Effector memory CD4-positive, alpha-beta T cell (primary cell): ENCODE measurements at regions not wholly inside any gene's neighbourhood (a gene's known extent, or its start where the extent isn't known, plus 50 kb on each side); places are given as distances from the start of the nearest gene placed in this dataset.

Experiments used
- DNase-seq, 3 donors: peaks; one replicate each; pipeline ENCODE4 v3.0.0-alpha.2; 2020
- H3K27ac ChIP-seq: 2 replicates; pipeline ENCODE4 v1.7.0; 2013; ENCODE audit warnings: mild to moderate bottlenecking, low read length, moderate library complexity; ENCODE audit not compliant: insufficient read depth, poor library complexity, severe bottlenecking
- H3K27me3 ChIP-seq: replicated peaks from 2 replicates; pipeline ENCODE4 v1.7.0; 2013; ENCODE audit warnings: mild to moderate bottlenecking, low read length; ENCODE audit not compliant: insufficient read depth, control insufficient read depth, poor library complexity, severe bottlenecking
- H3K36me3 ChIP-seq: 2 replicates; pipeline ENCODE4 v1.7.0; 2013; ENCODE audit warnings: mild to moderate bottlenecking, low read length, moderate library complexity; ENCODE audit not compliant: control insufficient read depth, insufficient read depth
- H3K4me1 ChIP-seq: 2 replicates; pipeline ENCODE4 v1.7.0; 2013; ENCODE audit warnings: low read length, mild to moderate bottlenecking; ENCODE audit not compliant: control insufficient read depth, insufficient read depth, poor library complexity, severe bottlenecking
- H3K4me3 ChIP-seq: 2 replicates; pipeline ENCODE4 v1.7.0; 2013; ENCODE audit warnings: low read length, low read depth, mild to moderate bottlenecking; ENCODE audit not compliant: insufficient read depth, poor library complexity, severe bottlenecking
- H3K9me3 ChIP-seq: 2 replicates; pipeline ENCODE4 v1.7.0; 2013; ENCODE audit warnings: mild to moderate bottlenecking, low read length, moderate library complexity; ENCODE audit not compliant: control insufficient read depth

DNA sequence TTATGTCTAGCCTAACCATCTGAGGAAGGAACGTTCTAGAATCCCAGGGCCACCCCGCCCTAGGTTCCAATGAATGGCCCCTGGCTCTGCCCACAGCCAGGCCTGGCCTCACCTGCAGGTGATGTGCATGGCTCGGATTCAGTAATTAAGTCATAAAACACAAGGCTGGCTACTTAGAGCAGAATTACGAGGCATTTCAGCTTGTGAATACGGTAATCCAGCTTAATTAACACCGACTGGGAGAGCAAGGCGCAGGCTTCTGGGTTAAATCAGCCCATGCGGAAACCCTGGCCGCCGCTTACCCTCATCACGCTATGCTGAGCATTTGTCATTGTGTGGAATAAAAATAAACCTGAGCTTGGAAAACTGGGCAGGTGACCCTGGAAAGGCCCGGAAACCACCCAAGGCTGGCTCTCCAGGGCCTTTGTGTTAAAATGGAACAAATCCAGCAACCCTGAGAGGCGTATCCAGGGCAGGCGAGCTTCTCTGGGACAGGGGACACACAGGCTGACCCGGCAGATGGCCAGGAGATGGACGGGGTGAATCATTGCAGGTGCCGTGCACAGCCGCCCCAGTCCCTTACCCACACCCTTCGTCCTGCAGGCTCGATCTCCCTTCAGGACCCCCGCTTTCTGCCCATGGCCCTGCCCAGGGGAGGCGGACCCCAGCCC lies 220.2 kb downstream of the CTTN start:
- DNase-seq, result no peak
- Histone ChIP-seq H3K4me3 (no peak overlapping the region), H3K27me3 (no peaks in the 10 kb centered on the region), H3K9me3 (no peaks in the 10 kb centered on the region), H3K36me3 (no peaks in the 10 kb centered on the region), H3K4me1 (no peaks in the 10 kb centered on the region), H3K27ac (no peak overlapping the region)

DNA sequence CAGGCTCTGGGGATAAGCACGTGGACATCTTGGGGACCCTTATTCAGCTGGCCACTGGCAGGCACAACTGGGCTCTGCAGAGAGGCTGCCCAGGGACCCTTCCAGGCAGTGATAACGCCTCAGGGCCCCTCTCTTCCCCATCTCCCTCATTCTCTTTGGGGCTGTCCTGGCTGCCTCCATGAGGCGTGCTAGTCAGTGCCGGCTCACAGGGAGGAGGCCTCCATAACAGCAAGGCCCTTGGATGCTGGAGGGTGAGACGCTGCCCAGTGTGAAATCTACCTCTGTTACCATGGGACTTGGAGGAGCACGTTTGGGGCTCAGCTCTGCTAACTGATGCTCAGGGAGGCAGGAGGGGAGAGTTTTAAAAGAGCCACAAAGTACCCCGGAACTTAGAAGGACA lies 221.3 kb downstream of the CTTN start:
- DNase-seq, result no peak
- Histone ChIP-seq H3K4me1 (no peaks in the 10 kb centered on the region), H3K9me3 (no peaks in the 10 kb centered on the region), H3K36me3 (no peaks in the 10 kb centered on the region), H3K27me3 (no peaks in the 10 kb centered on the region), H3K27ac (no peak overlapping the region), H3K4me3 (no peak overlapping the region)

DNA sequence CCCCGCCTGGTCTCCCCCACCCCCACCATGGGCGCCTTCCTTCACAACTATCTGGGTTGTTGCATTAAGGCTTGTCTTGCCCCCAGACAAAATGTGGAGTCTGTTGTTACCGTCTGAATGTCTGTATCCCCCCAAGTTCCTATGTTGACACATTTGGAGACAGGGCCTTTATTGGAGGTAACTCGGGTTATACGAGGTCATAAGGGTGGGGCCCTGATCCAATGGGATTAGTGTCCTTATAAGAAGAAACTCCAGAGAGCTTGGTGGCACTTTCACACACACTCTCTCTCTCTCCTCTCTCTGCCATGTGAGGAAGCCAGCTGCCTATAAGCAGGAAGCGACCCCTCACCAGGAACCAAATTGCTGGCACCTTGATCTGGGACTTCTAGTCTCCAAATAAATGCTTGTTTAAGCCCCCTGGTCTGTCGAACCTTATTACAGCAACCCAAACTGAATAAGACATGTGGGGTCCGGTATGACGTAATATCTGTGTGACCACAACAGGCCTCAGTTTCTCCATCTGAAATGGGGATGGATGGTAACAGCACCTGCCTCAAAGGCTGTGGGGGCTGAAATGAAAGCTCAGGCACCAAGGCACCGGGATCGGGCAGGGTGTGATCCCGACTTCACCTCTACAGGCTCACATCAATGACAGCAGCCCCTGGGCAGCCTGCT lies 222.3 kb downstream of the CTTN start:
- Histone ChIP-seq H3K36me3 (no peaks in the 10 kb centered on the region), H3K27ac (no peak overlapping the region), H3K4me1 (no peaks in the 10 kb centered on the region), H3K9me3 (no peaks in the 10 kb centered on the region), H3K4me3 (no peak overlapping the region), H3K27me3 (no peaks in the 10 kb centered on the region)
- DNase-seq, result no peak

DNA sequence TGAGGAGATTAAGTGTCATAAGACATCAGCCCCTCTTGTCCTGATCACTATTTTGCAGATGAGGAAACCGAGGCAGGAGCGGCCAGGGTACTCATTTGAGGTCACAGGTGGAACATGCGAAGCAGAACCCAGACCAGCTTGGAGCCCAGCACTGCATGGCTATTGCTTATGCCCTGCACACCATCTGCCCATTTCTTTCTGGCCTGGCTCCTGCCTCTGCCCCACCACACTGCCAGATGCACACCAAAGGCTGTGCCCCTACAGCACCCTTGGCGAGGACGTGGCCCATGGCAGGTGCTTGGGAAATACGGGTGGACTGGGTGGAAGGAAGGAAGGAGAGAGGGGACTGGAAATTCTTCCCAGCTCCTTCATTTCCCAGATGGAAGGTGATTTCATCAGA lies 222.9 kb downstream of the CTTN start:
- Histone ChIP-seq H3K27me3 (no peaks in the 10 kb centered on the region), H3K4me1 (no peaks in the 10 kb centered on the region), H3K4me3 (no peak overlapping the region), H3K27ac (no peak overlapping the region), H3K36me3 (no peaks in the 10 kb centered on the region), H3K9me3 (no peaks in the 10 kb centered on the region)
- no peak for DNase-seq

DNA sequence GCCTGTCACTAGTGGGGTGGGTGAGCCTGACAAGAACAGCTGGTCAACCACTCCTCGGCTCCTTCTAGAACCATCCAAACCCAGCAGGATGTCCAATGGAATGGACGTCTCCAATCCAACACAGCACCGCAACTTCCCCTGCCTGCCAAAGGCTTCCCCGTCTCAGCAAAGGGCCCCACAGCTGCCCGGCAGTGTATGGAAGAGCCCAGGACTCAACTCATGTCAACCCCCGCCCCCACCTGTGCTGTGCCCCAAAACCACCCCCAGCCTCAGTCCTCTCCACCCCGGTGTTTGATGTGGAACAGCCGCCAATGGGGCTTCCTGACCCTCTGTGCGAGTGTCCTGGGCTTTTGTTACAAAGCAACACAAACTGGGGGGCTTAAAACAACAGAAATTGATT lies 223.8 kb downstream of the CTTN start:
- Histone ChIP-seq H3K9me3 (no peaks in the 10 kb centered on the region), H3K36me3 (no peaks in the 10 kb centered on the region), H3K27me3 (no peaks in the 10 kb centered on the region), H3K4me3 (no peak overlapping the region), H3K4me1 (no peaks in the 10 kb centered on the region), H3K27ac (no peak overlapping the region)
- no peak for DNase-seq

DNA sequence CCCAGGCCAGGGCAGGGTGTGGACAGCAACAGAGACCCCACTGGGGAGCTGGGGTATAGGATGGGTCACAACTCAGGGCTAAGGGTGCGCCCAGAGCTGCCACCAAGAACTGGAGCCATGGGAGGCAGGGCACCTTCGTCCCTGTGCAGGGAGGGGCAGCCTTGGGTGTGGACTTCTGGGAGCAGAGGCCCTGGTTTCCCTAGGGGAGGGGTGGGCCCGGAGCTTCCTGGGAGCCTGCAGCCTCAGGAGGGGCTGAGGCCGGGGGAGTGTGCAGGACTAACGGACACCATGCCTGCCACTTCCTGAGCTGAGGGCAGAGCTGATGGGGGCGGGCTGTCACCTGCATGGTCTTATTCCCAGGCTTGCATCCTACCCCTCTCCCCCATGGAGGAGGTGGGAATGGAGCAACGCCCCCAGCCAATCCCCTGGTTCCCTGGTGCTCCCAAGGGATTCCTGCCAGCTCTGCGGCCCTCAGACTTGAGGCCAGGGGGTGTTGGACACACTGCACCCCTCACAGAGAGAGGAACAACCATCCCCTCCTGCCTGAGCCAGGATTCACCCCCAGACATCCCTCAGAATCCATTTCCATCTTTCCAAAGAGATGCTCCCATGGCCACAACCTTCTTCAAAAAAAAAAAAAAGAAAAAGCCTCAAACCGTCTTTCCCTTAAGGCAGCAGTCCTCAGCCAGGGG lies 225.7 kb downstream of the CTTN start:
- H3K27ac ChIP-seq, result no peak overlapping the region

DNA sequence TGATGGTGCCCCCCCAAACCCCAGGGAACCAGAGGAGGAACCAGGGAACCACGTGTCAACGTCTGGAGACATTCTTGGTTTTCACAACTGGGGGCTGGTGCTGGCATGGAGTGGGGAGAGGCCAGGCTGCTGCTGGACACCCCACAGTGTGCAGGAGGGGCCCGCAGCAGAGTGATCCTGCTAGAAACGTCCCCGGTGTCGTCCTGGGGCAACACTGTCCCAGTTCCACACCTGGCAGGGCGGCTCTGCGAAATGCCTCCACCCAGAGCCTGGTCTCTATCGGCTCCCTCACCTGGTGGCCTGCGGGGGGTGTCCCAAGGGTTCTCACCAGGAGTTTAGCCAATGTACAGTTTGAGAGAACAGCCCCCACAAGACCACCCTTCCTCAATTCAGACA lies 226.3 kb downstream of the CTTN start:
- Histone ChIP-seq H3K4me1 (no peaks in the 10 kb centered on the region), H3K4me3 (no peak overlapping the region), H3K27me3 (no peaks in the 10 kb centered on the region), H3K36me3 (no peaks in the 10 kb centered on the region), H3K27ac (no peak overlapping the region), H3K9me3 (no peaks in the 10 kb centered on the region)
- no peak for DNase-seq

More for the DNA sequence above, 225.7 kb downstream of the CTTN start:
- Histone ChIP-seq H3K4me1 (no peaks in the 10 kb centered on the region), H3K9me3 (no peaks in the 10 kb centered on the region), H3K36me3 (no peaks in the 10 kb centered on the region), H3K4me3 (no peak overlapping the region), H3K27me3 (no peaks in the 10 kb centered on the region)
- no peak for DNase-seq

DNA sequence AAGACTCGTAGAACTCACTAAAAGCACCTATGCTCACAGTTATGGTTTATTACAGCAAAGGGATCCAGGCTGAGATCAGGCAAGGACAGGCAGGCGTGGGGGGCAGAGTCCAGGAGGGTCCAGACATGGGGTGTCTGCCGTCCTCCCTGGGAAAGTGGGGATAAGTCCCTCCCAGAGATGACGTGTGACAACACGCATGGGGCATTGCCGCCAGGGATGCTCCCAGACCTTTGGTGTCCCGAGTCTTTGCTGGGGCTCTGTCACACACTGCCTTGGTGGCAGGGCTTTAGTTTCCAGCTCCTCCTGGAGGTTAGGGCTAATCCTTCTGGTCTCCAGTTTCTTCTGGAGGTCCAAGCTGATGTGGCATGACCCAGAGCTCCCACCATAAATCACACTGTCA lies 226.7 kb downstream of the CTTN start:
- no peaks in the 10 kb centered on the region for H3K9me3 ChIP-seq
- H3K4me3 ChIP-seq, result no peak overlapping the region
- H3K27me3 ChIP-seq, result no peaks in the 10 kb centered on the region
- no peak for DNase-seq
- no peaks in the 10 kb centered on the region for H3K36me3 ChIP-seq
- no peaks in the 10 kb centered on the region for H3K4me1 ChIP-seq
- no peak overlapping the region for H3K27ac ChIP-seq

DNA sequence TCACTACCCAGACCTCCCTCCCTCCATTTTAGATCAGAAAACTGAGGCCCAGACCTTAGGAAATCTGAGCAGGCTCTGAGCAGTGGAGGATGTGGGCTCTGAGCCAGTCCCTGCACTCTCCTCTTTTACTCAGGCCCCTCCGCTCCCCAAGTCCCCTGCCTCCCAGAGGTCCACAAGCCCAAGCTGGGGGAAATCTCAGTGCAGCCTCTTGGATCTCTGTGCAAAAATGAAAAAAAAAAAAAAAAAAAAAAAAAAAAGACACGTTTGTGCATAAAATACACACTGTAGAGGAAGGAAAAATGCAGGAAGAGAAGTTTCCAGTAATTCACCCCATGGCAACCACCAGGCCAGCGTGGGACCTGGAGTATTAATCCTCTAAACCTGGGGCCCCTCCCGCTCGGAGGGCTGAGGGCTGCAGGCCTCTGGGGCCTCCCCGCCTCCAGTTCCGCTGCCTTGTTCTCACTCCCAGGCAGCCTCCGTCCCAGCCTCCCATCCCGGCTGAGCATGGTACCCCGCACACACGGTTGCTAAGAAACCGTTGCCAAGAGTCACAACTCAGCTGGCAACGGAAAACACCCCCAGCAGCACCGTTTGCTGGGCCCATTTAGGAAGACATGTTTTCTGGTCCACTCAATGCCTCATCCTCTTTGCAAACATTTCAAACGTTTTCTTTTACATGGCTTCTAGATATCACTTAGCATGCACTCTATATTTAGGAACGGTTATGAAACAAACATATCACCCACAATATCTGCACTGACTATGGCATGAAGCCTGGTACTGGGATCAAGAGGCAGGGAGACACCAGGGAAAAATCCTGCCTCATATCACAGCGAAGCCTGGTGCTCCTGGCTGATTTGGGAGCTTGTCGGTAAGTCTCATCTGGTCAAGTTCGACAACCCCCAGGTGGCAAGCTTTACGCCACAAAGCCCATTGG lies 227.5 kb downstream of the CTTN start:
- H3K27ac ChIP-seq, result no peak overlapping the region
- no peak overlapping the region for H3K4me3 ChIP-seq
- no peaks in the 10 kb centered on the region for H3K4me1 ChIP-seq
- no peaks in the 10 kb centered on the region for H3K27me3 ChIP-seq
- no peaks in the 10 kb centered on the region for H3K9me3 ChIP-seq
- no peaks in the 10 kb centered on the region for H3K36me3 ChIP-seq
- no peak for DNase-seq
